ENCODE measurements at regions not wholly inside any gene's neighbourhood (a gene's known extent, or its start where the extent isn't known, plus 50 kb on each side); places are given as distances from the start of the nearest gene placed in this dataset.

DNA sequence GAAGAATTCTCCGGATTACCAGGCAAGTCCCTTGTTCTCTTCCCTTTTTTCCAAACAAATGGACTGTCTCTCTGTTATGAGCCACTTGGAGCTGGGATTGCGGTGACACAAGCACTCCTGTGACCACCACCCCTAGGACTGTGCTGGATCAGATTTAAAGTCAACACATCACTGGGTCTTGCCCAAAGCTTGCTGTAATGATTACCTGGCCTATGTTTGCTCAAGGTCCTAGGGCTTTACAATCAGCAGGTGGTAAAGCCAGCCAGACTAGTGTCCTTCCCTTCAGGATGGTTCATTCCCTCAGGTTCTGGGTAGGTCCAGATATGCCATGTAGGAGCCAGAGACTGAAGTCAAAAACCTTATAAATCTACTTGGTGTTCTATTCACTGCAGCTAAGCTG, 144.7 kb downstream of the COX18 start:
- ATAC-seq (no peak), DNase-seq (no peak)
- H3K4me3 ChIP-seq, result no peak overlapping the region
- no peaks in the 10 kb centered on the region for H3K27me3 ChIP-seq
- no peaks in the 10 kb centered on the region for H3K36me3 ChIP-seq
- no peaks in the 10 kb centered on the region for H3K9me3 ChIP-seq
- no peak overlapping the region for H3K27ac ChIP-seq
- intact Hi-C loops (cut with DNase I; ENCODE audit: low total_unique reads), result no loop called here
- in situ Hi-C loops (cut with MboI; ENCODE audit: low sequenced_read_pairs in 4 of 4), result no loop called here
- H3K4me1 ChIP-seq, result no peaks in the 10 kb centered on the region
- TF ChIP-seq, protein P1, sequence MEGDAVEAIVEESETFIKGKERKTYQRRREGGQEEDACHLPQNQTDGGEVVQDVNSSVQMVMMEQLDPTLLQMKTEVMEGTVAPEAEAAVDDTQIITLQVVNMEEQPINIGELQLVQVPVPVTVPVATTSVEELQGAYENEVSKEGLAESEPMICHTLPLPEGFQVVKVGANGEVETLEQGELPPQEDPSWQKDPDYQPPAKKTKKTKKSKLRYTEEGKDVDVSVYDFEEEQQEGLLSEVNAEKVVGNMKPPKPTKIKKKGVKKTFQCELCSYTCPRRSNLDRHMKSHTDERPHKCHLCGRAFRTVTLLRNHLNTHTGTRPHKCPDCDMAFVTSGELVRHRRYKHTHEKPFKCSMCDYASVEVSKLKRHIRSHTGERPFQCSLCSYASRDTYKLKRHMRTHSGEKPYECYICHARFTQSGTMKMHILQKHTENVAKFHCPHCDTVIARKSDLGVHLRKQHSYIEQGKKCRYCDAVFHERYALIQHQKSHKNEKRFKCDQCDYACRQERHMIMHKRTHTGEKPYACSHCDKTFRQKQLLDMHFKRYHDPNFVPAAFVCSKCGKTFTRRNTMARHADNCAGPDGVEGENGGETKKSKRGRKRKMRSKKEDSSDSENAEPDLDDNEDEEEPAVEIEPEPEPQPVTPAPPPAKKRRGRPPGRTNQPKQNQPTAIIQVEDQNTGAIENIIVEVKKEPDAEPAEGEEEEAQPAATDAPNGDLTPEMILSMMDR (IDR thresholded peaks at IDR 0.05 in 4 of 5, conservative IDR thresholded peaks at IDR 0.05 in 1 of 5), result no peak
- TF ChIP-seq POLR2A (IDR thresholded peaks at IDR 0.05), result no peak

DNA sequence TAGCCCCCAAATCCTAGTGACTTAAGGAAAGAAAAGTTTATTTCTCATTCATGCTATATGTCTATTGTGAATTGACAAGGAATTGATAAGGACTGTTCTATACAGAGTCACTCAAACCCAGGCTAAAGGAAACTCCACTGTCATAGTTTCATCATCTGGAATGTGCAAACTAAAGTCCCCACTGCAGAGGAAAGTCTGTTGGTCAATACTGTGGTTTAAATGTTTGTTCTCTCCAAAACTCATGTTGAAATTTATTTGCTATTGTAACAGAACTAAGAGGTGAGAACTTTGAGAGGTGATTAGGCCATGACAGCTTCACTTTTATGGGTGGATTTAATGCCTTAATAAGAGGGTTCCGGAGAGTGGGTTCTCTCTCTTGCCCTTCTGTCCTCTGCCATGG, 149.6 kb downstream of the COX18 start:
- H3K27ac ChIP-seq, result no peak overlapping the region
- intact Hi-C loops (cut with DNase I; ENCODE audit: low total_unique reads), result no loop called here
- H3K9me3 ChIP-seq, result no peaks in the 10 kb centered on the region
- no peaks in the 10 kb centered on the region for H3K27me3 ChIP-seq
- in situ Hi-C loops (cut with MboI; ENCODE audit: low sequenced_read_pairs in 4 of 4), result no loop called here
- no peaks in the 10 kb centered on the region for H3K36me3 ChIP-seq
- H3K4me1 ChIP-seq, result no peaks in the 10 kb centered on the region
- ATAC-seq (no peak), DNase-seq (no peak)
- TF ChIP-seq POLR2A (IDR thresholded peaks at IDR 0.05), result no peak
- TF ChIP-seq, protein P1 (IDR thresholded peaks at IDR 0.05 in 4 of 5, conservative IDR thresholded peaks at IDR 0.05 in 1 of 5), result no peak
- H3K4me3 ChIP-seq, result no peak overlapping the region

DNA sequence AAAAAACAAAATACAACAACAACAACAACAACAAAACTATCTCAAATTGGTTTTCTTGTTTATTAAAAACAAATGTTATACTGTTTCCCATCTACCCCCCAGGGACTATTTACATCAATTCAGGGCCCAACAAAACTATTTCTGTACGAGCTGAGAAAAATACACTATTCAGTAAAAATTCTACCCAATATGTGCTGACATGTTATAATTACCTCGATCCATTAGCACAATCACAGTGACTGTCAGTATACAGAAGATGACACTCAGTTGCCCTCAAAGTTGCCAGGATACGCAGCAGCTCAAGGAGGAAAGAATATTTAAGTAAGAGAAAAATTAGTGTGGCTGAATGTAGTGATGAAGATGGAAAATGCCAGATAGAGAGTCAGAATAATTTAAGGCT, 150.1 kb downstream of the COX18 start:
- Histone ChIP-seq H3K4me3 (no peak overlapping the region), H3K27ac (no peak overlapping the region), H3K4me1 (no peaks in the 10 kb centered on the region), H3K27me3 (no peaks in the 10 kb centered on the region), H3K9me3 (no peaks in the 10 kb centered on the region), H3K36me3 (no peaks in the 10 kb centered on the region)
- ATAC-seq (no peak), DNase-seq (no peak)
- no peak for TF ChIP-seq POLR2A (IDR thresholded peaks at IDR 0.05)
- TF ChIP-seq, protein P1 (IDR thresholded peaks at IDR 0.05 in 4 of 5, conservative IDR thresholded peaks at IDR 0.05 in 1 of 5), result no peak
- intact Hi-C loops (cut with DNase I; ENCODE audit: low total_unique reads) (no loop called here), in situ Hi-C loops (cut with MboI; ENCODE audit: low sequenced_read_pairs in 4 of 4) (no loop called here)

DNA sequence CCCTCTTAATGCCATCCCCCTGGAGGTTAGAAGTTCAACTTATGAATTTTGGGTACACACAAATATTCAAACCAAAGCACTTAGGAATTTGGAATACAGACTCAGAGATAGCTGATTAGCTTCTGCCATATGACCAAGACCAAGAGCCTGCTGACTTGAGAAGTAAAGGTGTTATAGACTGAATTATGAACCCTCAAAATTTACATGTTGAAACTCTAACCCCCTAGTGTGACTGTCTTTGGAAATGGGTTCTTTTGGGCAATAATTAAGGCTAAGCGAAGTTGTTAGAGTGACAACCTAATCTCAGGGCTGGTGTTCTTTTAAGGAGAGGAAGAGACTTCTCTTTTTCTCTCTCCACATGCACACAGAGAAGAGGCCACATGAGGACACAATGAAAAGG, 151.2 kb downstream of the COX18 start:
- Histone ChIP-seq H3K27ac (no peak overlapping the region), H3K27me3 (no peaks in the 10 kb centered on the region), H3K4me3 (no peak overlapping the region), H3K4me1 (no peaks in the 10 kb centered on the region), H3K9me3 (no peaks in the 10 kb centered on the region), H3K36me3 (no peaks in the 10 kb centered on the region)
- ATAC-seq (no peak), DNase-seq (no peak)
- no peak for TF ChIP-seq POLR2A (IDR thresholded peaks at IDR 0.05)
- TF ChIP-seq, protein P1 (IDR thresholded peaks at IDR 0.05 in 4 of 5, conservative IDR thresholded peaks at IDR 0.05 in 1 of 5), result no peak
- in situ Hi-C loops (cut with MboI; ENCODE audit: low sequenced_read_pairs in 4 of 4), result no loop called here
- intact Hi-C loops (cut with DNase I; ENCODE audit: low total_unique reads), result no loop called here

DNA sequence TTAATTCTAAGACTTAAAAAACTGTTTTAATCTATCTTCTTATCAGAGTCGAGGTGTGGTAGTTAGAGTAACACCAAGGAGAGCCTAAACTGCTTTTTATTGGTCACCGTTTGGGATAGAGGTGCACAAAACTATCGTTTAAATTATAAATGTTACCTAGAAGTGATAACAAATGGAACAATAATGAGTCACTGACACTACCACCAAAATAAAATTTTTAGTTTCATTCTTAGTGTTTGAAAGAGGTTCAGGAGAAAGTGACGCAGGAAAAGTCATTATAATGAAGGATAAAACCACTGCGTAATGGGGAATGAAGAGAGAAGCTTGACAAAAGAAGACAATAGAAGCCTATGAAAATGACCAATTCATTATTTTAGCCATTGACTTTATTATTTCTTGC, 158.2 kb downstream of the COX18 start:
- Histone ChIP-seq H3K4me3 (no peak overlapping the region), H3K9me3 (no peaks in the 10 kb centered on the region), H3K27me3 (no peaks in the 10 kb centered on the region), H3K36me3 (no peaks in the 10 kb centered on the region), H3K27ac (no peak overlapping the region), H3K4me1 (no peaks in the 10 kb centered on the region)
- ATAC-seq (no peak), DNase-seq (no peak)
- TF ChIP-seq, protein P1 (IDR thresholded peaks at IDR 0.05 in 4 of 5, conservative IDR thresholded peaks at IDR 0.05 in 1 of 5), result no peak
- no peak for TF ChIP-seq POLR2A (IDR thresholded peaks at IDR 0.05)
- intact Hi-C loops (cut with DNase I; ENCODE audit: low total_unique reads) (no loop called here), in situ Hi-C loops (cut with MboI; ENCODE audit: low sequenced_read_pairs in 4 of 4) (no loop called here)

Measured in gastrocnemius medialis (tissue), 4 donors.